Stimulated activated CD8-positive, alpha-beta memory T cell treated with anti-CD3 and anti-CD28 coated beads, Interleukin-15, amount 100 ng/mL, for 24 hours (primary cell): ENCODE measurements at regions not wholly inside any gene's neighbourhood (a gene's known extent, or its start where the extent isn't known, plus 50 kb on each side); places are given as distances from the start of the nearest gene placed in this dataset.
"Not testable (repeated sequence)": the region's sequence is repeated elsewhere in the genome, so short reads cannot be mapped to it uniquely, and the experiment has no call there.

Experiments
- DNase-seq: peaks from one replicate; pipeline ENCODE4 v3.0.0-alpha.2; 2020; ENCODE audit warnings: low read depth

- no peak for DNase-seq
Measured at GRCh38 chr3:101998256-101998926, 149.1 kb downstream of the NFKBIZ start.

GRCh38 chr3:101999177-101999779 is 150.0 kb downstream of the NFKBIZ start:
- no peak for DNase-seq

GRCh38 chr3:102000620-102001209 is 151.4 kb downstream of the NFKBIZ start:
- no peak for DNase-seq

- DNase-seq = no peak
Measured at GRCh38 chr3:102002056-102002455, 152.7 kb downstream of the NFKBIZ start.

GRCh38 chr3:102004561-102004960 is 155.2 kb downstream of the NFKBIZ start:
- no peak for DNase-seq

GRCh38 chr3:102005551-102005950 is 156.2 kb downstream of the NFKBIZ start:
- DNase-seq = no peak

- DNase-seq = no peak
Measured at GRCh38 chr3:102006812-102007485, 157.6 kb downstream of the NFKBIZ start.

GRCh38 chr3:102008436-102008835 is 159.1 kb downstream of the NFKBIZ start:
- DNase-seq = not testable (repeated sequence)

- no peak for DNase-seq
Measured at GRCh38 chr3:102016417-102016816, 167.1 kb downstream of the NFKBIZ start.

GRCh38 chr3:102017784-102018183 is 168.5 kb downstream of the NFKBIZ start:
- DNase-seq = no peak

- DNase-seq = no peak
Measured at GRCh38 chr3:102018551-102018950, 169.2 kb downstream of the NFKBIZ start.

- DNase-seq = no peak
Measured at GRCh38 chr3:102020735-102021134, 171.4 kb downstream of the NFKBIZ start.

GRCh38 chr3:102024270-102024904 is 175.1 kb downstream of the NFKBIZ start:
- no peak for DNase-seq

GRCh38 chr3:102025606-102026270 is 176.4 kb downstream of the NFKBIZ start:
- no peak for DNase-seq

- no peak for DNase-seq
Measured at GRCh38 chr3:102026656-102027055, 177.3 kb downstream of the NFKBIZ start.

- DNase-seq = no peak
Measured at GRCh38 chr3:102030661-102031060, 181.3 kb downstream of the NFKBIZ start.

- DNase-seq = no peak
Measured at GRCh38 chr3:102031834-102032233, 182.5 kb downstream of the NFKBIZ start.

GRCh38 chr3:102032491-102033383 is 183.4 kb downstream of the NFKBIZ start:
- no peak for DNase-seq

GRCh38 chr3:102034639-102035451 is 185.5 kb downstream of the NFKBIZ start:
- DNase-seq = no peak

- no peak for DNase-seq
Measured at GRCh38 chr3:102036017-102036416, 186.7 kb downstream of the NFKBIZ start.
